GM23248 (cell line): ENCODE measurements at regions not wholly inside any gene's neighbourhood (a gene's known extent, or its start where the extent isn't known, plus 50 kb on each side); places are given as distances from the start of the nearest gene placed in this dataset.

Source experiments
- EZH2 ChIP-seq: fragments of 200-600 bp; sonication (generic); IDR thresholded peaks from 2 replicates; pipeline ENCODE4 v1.6.1; 2018; ENCODE audit warnings: antibody characterized with exemption, mild to moderate bottlenecking; ENCODE audit not compliant: insufficient read depth, poor library complexity, severe bottlenecking
- EZH2phosphoT487 ChIP-seq: fragments of 200-600 bp; sonication (generic); IDR thresholded peaks from 2 replicates; pipeline ENCODE4 v1.6.1; 2018; ENCODE audit warnings: antibody characterized with exemption, moderate library complexity, mild to moderate bottlenecking, low read depth; ENCODE audit not compliant: insufficient read depth

DNA sequence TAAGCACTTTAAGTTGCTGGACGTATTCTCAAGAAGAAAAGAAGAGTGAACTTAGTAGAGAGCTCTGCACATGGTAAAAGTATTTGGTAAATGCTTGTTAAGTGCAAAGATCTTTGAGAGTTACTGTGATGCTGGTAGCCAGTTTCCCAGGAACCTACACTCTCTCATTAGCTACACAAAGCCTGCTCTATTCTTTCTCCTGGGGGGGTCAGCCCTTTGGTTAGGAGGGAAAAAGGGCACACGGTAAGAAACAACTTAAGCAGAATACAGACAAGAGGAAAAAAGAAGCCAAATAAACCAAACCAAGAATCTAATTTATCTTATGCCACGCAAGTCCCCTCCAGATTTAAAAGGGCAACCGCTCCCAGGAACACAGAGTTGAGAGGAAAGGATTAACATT is 1100.1 kb upstream of the CDH10 start:
- TF ChIP-seq EZH2: no peak
- no peak for TF ChIP-seq EZH2phosphoT487
